ENCODE measurements at regions not wholly inside any gene's neighbourhood (a gene's known extent, or its start where the extent isn't known, plus 50 kb on each side); places are given as distances from the start of the nearest gene placed in this dataset.

- no peak for TF ChIP-seq CTCF (IDR thresholded peaks at IDR 0.05)
- H3K36me3 Mint-ChIP-seq (ENCODE audit: unreplicated experiment) = no peaks in the 10 kb centered on the region
- no peak for DNase-seq (ENCODE audit: extremely low spot score, unreplicated experiment)
- no peaks in the 10 kb centered on the region for H3K4me1 Mint-ChIP-seq (ENCODE audit: unreplicated experiment)
- H3K4me3 Mint-ChIP-seq (ENCODE audit: unreplicated experiment) = no peak overlapping the region
- H3K27ac Mint-ChIP-seq (ENCODE audit: unreplicated experiment) = no peak overlapping the region
- H3K9me3 Mint-ChIP-seq (ENCODE audit: unreplicated experiment) = no peaks in the 10 kb centered on the region
- H3K27me3 Mint-ChIP-seq (ENCODE audit: unreplicated experiment) = no peaks in the 10 kb centered on the region
These were observed 157.5 kb downstream of the DMRT2 start for GRCh38 chr9:1207686-1208085.

GRCh38 chr9:1208157-1208556 lies 158.0 kb downstream of the DMRT2 start:
- H3K9me3 Mint-ChIP-seq (ENCODE audit: unreplicated experiment) = no peaks in the 10 kb centered on the region
- H3K4me1 Mint-ChIP-seq (ENCODE audit: unreplicated experiment) = no peaks in the 10 kb centered on the region
- H3K27me3 Mint-ChIP-seq (ENCODE audit: unreplicated experiment) = no peaks in the 10 kb centered on the region
- DNase-seq (ENCODE audit: extremely low spot score, unreplicated experiment) = no peak
- no peak for TF ChIP-seq CTCF (IDR thresholded peaks at IDR 0.05)
- H3K27ac Mint-ChIP-seq (ENCODE audit: unreplicated experiment) = no peak overlapping the region
- H3K36me3 Mint-ChIP-seq (ENCODE audit: unreplicated experiment) = no peaks in the 10 kb centered on the region
- no peak overlapping the region for H3K4me3 Mint-ChIP-seq (ENCODE audit: unreplicated experiment)

GRCh38 chr9:1210954-1211353 lies 160.8 kb downstream of the DMRT2 start:
- DNase-seq (ENCODE audit: extremely low spot score, unreplicated experiment) = no peak
- H3K4me1 Mint-ChIP-seq (ENCODE audit: unreplicated experiment) = no peaks in the 10 kb centered on the region
- no peaks in the 10 kb centered on the region for H3K36me3 Mint-ChIP-seq (ENCODE audit: unreplicated experiment)
- H3K27me3 Mint-ChIP-seq (ENCODE audit: unreplicated experiment) = no peaks in the 10 kb centered on the region
- H3K4me3 Mint-ChIP-seq (ENCODE audit: unreplicated experiment) = no peak overlapping the region
- TF ChIP-seq CTCF (IDR thresholded peaks at IDR 0.05) = no peak
- H3K9me3 Mint-ChIP-seq (ENCODE audit: unreplicated experiment) = no peaks in the 10 kb centered on the region
- H3K27ac Mint-ChIP-seq (ENCODE audit: unreplicated experiment) = no peak overlapping the region

- no peaks in the 10 kb centered on the region for H3K9me3 Mint-ChIP-seq (ENCODE audit: unreplicated experiment)
- no peaks in the 10 kb centered on the region for H3K4me1 Mint-ChIP-seq (ENCODE audit: unreplicated experiment)
- no peaks in the 10 kb centered on the region for H3K27me3 Mint-ChIP-seq (ENCODE audit: unreplicated experiment)
- DNase-seq (ENCODE audit: extremely low spot score, unreplicated experiment) = no peak
- H3K27ac Mint-ChIP-seq (ENCODE audit: unreplicated experiment) = no peak overlapping the region
- TF ChIP-seq CTCF (IDR thresholded peaks at IDR 0.05) = no peak
- H3K4me3 Mint-ChIP-seq (ENCODE audit: unreplicated experiment) = no peak overlapping the region
- H3K36me3 Mint-ChIP-seq (ENCODE audit: unreplicated experiment) = no peaks in the 10 kb centered on the region
These were observed 166.4 kb downstream of the DMRT2 start for GRCh38 chr9:1216532-1216931.

GRCh38 chr9:1217076-1217475 lies 166.9 kb downstream of the DMRT2 start:
- no peaks in the 10 kb centered on the region for H3K4me1 Mint-ChIP-seq (ENCODE audit: unreplicated experiment)
- no peak overlapping the region for H3K4me3 Mint-ChIP-seq (ENCODE audit: unreplicated experiment)
- no peak for DNase-seq (ENCODE audit: extremely low spot score, unreplicated experiment)
- no peaks in the 10 kb centered on the region for H3K27me3 Mint-ChIP-seq (ENCODE audit: unreplicated experiment)
- no peak overlapping the region for H3K27ac Mint-ChIP-seq (ENCODE audit: unreplicated experiment)
- H3K9me3 Mint-ChIP-seq (ENCODE audit: unreplicated experiment) = no peaks in the 10 kb centered on the region
- H3K36me3 Mint-ChIP-seq (ENCODE audit: unreplicated experiment) = no peaks in the 10 kb centered on the region
- TF ChIP-seq CTCF (IDR thresholded peaks at IDR 0.05) = no peak

Data from osteocyte (in vitro differentiated cells).